ENCODE measurements at regions not wholly inside any gene's neighbourhood (a gene's known extent, or its start where the extent isn't known, plus 50 kb on each side); places are given as distances from the start of the nearest gene placed in this dataset.

DNA sequence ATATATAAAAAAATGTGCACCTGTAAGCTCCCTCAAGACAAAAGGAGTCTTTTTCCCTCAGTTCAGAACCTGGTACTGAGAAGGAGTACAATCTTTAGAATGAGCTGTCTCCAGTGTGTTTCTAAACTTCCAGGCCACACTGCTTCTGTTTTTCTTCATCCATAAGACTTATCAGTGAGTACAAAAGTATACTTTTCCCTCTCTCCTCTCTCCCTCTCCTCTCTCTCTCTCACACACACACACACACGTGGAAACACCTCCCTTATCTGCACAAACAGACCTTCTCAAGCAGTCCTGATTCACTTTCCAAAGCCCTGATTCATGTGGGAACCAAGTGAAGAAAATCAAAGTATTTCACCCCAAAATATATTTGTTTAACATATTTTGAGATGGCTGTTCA, 220.7 kb upstream of the UBASH3B start:
- DNase-seq (ENCODE audit: low spot score), result no peak
- no peak overlapping the region for H3K9ac ChIP-seq (ENCODE audit: low read depth in 1 of 2, low read length in 2 of 2)
- H3K27ac ChIP-seq (ENCODE audit: low read depth in 1 of 2, low read length in 2 of 2), result no peak overlapping the region
- no peaks in the 10 kb centered on the region for H3K27me3 ChIP-seq (ENCODE audit: control insufficient read depth in 4 of 4, insufficient read depth in 4 of 4, low read length in 3 of 4)
- H3K9me3 ChIP-seq (ENCODE audit: control insufficient read depth in 4 of 4, low read length in 3 of 4), result no peaks in the 10 kb centered on the region
- TF ChIP-seq TAF1 (conservative IDR thresholded peaks at IDR 0.05), result no peak
- no peak for TF ChIP-seq FOXA1 (IDR thresholded peaks at IDR 0.05)
- TF ChIP-seq, protein P1, sequence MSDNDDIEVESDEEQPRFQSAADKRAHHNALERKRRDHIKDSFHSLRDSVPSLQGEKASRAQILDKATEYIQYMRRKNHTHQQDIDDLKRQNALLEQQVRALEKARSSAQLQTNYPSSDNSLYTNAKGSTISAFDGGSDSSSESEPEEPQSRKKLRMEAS (IDR thresholded peaks at IDR 0.05), result no peak
- no peak for TF ChIP-seq GABPA (IDR thresholded peaks at IDR 0.05 in 1 of 2, conservative IDR thresholded peaks at IDR 0.05 in 1 of 2)
- no peak for TF ChIP-seq NR2F2 (IDR thresholded peaks at IDR 0.05)
- no peak for TF ChIP-seq JUND (IDR thresholded peaks at IDR 0.05)
- TF ChIP-seq, protein P2, sequence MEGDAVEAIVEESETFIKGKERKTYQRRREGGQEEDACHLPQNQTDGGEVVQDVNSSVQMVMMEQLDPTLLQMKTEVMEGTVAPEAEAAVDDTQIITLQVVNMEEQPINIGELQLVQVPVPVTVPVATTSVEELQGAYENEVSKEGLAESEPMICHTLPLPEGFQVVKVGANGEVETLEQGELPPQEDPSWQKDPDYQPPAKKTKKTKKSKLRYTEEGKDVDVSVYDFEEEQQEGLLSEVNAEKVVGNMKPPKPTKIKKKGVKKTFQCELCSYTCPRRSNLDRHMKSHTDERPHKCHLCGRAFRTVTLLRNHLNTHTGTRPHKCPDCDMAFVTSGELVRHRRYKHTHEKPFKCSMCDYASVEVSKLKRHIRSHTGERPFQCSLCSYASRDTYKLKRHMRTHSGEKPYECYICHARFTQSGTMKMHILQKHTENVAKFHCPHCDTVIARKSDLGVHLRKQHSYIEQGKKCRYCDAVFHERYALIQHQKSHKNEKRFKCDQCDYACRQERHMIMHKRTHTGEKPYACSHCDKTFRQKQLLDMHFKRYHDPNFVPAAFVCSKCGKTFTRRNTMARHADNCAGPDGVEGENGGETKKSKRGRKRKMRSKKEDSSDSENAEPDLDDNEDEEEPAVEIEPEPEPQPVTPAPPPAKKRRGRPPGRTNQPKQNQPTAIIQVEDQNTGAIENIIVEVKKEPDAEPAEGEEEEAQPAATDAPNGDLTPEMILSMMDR (IDR thresholded peaks at IDR 0.05; ENCODE audit: low read depth, low read length, missing input control), result no peak
- TF ChIP-seq, protein P3, sequence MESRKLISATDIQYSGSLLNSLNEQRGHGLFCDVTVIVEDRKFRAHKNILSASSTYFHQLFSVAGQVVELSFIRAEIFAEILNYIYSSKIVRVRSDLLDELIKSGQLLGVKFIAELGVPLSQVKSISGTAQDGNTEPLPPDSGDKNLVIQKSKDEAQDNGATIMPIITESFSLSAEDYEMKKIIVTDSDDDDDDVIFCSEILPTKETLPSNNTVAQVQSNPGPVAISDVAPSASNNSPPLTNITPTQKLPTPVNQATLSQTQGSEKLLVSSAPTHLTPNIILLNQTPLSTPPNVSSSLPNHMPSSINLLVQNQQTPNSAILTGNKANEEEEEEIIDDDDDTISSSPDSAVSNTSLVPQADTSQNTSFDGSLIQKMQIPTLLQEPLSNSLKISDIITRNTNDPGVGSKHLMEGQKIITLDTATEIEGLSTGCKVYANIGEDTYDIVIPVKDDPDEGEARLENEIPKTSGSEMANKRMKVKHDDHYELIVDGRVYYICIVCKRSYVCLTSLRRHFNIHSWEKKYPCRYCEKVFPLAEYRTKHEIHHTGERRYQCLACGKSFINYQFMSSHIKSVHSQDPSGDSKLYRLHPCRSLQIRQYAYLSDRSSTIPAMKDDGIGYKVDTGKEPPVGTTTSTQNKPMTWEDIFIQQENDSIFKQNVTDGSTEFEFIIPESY (IDR thresholded peaks at IDR 0.05), result no peak
- no peak for TF ChIP-seq YY1 (IDR thresholded peaks at IDR 0.05)
- TF ChIP-seq, protein P4, sequence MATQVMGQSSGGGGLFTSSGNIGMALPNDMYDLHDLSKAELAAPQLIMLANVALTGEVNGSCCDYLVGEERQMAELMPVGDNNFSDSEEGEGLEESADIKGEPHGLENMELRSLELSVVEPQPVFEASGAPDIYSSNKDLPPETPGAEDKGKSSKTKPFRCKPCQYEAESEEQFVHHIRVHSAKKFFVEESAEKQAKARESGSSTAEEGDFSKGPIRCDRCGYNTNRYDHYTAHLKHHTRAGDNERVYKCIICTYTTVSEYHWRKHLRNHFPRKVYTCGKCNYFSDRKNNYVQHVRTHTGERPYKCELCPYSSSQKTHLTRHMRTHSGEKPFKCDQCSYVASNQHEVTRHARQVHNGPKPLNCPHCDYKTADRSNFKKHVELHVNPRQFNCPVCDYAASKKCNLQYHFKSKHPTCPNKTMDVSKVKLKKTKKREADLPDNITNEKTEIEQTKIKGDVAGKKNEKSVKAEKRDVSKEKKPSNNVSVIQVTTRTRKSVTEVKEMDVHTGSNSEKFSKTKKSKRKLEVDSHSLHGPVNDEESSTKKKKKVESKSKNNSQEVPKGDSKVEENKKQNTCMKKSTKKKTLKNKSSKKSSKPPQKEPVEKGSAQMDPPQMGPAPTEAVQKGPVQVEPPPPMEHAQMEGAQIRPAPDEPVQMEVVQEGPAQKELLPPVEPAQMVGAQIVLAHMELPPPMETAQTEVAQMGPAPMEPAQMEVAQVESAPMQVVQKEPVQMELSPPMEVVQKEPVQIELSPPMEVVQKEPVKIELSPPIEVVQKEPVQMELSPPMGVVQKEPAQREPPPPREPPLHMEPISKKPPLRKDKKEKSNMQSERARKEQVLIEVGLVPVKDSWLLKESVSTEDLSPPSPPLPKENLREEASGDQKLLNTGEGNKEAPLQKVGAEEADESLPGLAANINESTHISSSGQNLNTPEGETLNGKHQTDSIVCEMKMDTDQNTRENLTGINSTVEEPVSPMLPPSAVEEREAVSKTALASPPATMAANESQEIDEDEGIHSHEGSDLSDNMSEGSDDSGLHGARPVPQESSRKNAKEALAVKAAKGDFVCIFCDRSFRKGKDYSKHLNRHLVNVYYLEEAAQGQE (IDR thresholded peaks at IDR 0.05), result no peak
- TF ChIP-seq HNF4A (conservative IDR thresholded peaks at IDR 0.05), result no peak
- TF ChIP-seq SP1 (IDR thresholded peaks at IDR 0.05), result no peak
- TF ChIP-seq, protein P5, sequence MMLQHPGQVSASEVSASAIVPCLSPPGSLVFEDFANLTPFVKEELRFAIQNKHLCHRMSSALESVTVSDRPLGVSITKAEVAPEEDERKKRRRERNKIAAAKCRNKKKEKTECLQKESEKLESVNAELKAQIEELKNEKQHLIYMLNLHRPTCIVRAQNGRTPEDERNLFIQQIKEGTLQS (IDR thresholded peaks at IDR 0.05), result no peak
- no peak for TF ChIP-seq RXRA (IDR thresholded peaks at IDR 0.05)
- H3K36me3 ChIP-seq (ENCODE audit: control insufficient read depth in 4 of 4, insufficient read depth in 3 of 4, low read depth in 1 of 4, low read length in 3 of 4), result no peaks in the 10 kb centered on the region
- H3K4me3 ChIP-seq (ENCODE audit: low read depth in 1 of 3, low read length in 3 of 3), result no peak overlapping the region
- 39% methylated on average over 1 of the region's 1 CpG for WGBS
- H3K4me1 ChIP-seq (ENCODE audit: control insufficient read depth in 4 of 4, insufficient read depth in 4 of 4, low read length in 3 of 4), result peaks cover 4 to 6% (median 6%) of the 10 kb centered on the region in 4 donors

DNA sequence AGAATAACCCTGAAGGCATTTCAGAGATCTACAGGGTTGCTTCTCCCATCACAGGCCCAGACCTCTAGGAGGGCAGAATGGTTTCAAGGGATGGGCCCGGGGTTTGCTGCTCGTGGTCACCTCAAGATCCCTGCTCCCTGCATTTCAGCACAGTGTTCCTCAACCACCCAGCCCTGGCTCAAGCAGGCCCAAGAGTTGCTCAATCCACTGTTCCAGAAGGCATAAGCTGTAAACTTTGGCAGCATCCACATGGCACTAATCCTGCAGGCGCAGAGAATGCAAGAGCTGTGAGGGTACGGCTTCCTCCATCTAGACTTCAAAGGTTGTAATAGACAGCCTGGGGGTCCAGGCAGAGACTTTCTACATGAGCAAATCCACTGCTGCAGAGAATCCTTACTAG, 225.0 kb upstream of the UBASH3B start:
- no peaks in the 10 kb centered on the region for H3K27me3 ChIP-seq (ENCODE audit: control insufficient read depth in 4 of 4, insufficient read depth in 4 of 4, low read length in 3 of 4)
- 65% methylated on average over 4 of the region's 4 CpGs for WGBS
- DNase-seq (ENCODE audit: low spot score), result no peak
- H3K36me3 ChIP-seq (ENCODE audit: control insufficient read depth in 4 of 4, insufficient read depth in 3 of 4, low read depth in 1 of 4, low read length in 3 of 4), result no peaks in the 10 kb centered on the region
- no peak overlapping the region for H3K9ac ChIP-seq (ENCODE audit: low read depth in 1 of 2, low read length in 2 of 2)
- no peaks in the 10 kb centered on the region for H3K9me3 ChIP-seq (ENCODE audit: control insufficient read depth in 4 of 4, low read length in 3 of 4)
- H3K27ac ChIP-seq (ENCODE audit: low read depth in 1 of 2, low read length in 2 of 2), result no peak overlapping the region
- H3K4me3 ChIP-seq (ENCODE audit: low read depth in 1 of 3, low read length in 3 of 3), result no peak overlapping the region
- peaks cover 0 to 3% (median 0%) of the 10 kb centered on the region in 4 donors for H3K4me1 ChIP-seq (ENCODE audit: control insufficient read depth in 4 of 4, insufficient read depth in 4 of 4, low read length in 3 of 4)
- TF ChIP-seq JUND (IDR thresholded peaks at IDR 0.05) (no peak), TAF1 (conservative IDR thresholded peaks at IDR 0.05) (no peak), SP1 (IDR thresholded peaks at IDR 0.05) (no peak), HNF4G (IDR thresholded peaks at IDR 0.05) (no peak), FOXA2 (IDR thresholded peaks at IDR 0.05) (no peak), YY1 (IDR thresholded peaks at IDR 0.05) (no peak), HNF4A (conservative IDR thresholded peaks at IDR 0.05) (peak in 1 of 2 donors; percentile 3)
- TF ChIP-seq, protein P2 (IDR thresholded peaks at IDR 0.05; ENCODE audit: low read depth, low read length, missing input control), result no peak
- TF ChIP-seq, protein P5 (IDR thresholded peaks at IDR 0.05), result no peak
- TF ChIP-seq, protein P1 (IDR thresholded peaks at IDR 0.05), result peak; percentile 50
- TF ChIP-seq, protein P3 (IDR thresholded peaks at IDR 0.05), result no peak
